HG03520 (cell line): ENCODE measurements at regions not wholly inside any gene's neighbourhood (a gene's known extent, or its start where the extent isn't known, plus 50 kb on each side); places are given as distances from the start of the nearest gene placed in this dataset.

Experiments used
- ATAC-seq: cut with Tn5 transposase; IDR thresholded peaks from one replicate; pipeline ENCODE4 v1.9.1; 2021; ENCODE audit warnings: mild to moderate bottlenecking, moderate library complexity; ENCODE audit not compliant: unreplicated experiment

- no peak for ATAC-seq
These were observed 87.3 kb upstream of the PLEKHA5 start for GRCh38 chr12:19042221-19042620.

- no peak for ATAC-seq
These were observed 85.1 kb upstream of the PLEKHA5 start for GRCh38 chr12:19044430-19044829.

GRCh38 chr12:19044891-19045290 is 84.6 kb upstream of the PLEKHA5 start:
- ATAC-seq, result no peak

DNA sequence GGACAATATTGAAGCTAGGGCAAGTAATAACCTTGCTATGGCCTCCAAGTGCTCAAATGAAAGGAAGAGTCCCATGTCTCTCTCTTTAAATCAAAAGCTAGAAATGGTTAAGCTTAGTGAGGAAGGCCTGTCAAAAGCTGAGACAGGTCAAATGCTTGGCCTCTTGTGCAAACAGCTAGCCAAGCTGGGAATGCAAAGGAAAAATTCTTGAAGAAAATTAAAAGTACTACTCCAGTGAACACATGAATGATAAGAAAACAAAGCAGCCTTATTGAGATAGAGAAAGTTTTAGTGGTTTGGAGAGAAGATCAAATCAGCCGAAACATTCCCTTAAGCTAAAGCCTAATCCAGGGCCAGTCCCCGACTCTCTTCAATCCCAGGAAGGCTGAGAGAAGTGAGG is 84.1 kb upstream of the PLEKHA5 start:
- ATAC-seq, result no peak

DNA sequence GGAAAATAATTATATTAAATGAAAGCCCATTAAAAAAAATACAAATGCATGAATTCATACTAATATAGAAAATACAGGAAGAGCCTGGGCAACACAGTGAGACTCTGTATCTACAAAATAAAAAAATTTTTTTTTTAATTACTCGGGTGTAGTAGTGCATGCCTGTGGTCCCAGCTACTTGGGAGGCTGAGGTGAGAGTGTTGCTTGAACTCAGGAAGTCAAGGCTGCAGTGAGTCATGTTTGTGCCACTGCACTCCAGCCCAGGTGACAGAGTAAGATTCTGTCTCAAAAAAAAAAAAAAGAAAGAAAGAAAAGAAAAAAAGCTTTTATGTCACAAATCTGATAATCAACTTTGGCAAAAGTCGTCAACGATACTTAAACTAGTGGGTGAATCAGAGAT is 80.6 kb upstream of the PLEKHA5 start:
- no peak for ATAC-seq

GRCh38 chr12:19052689-19053088 is 76.8 kb upstream of the PLEKHA5 start:
- no peak for ATAC-seq

GRCh38 chr12:19053218-19053617 is 76.3 kb upstream of the PLEKHA5 start:
- no peak for ATAC-seq

- ATAC-seq, result no peak
These were observed 75.5 kb upstream of the PLEKHA5 start for GRCh38 chr12:19054035-19054434.

- no peak for ATAC-seq
These were observed 73.9 kb upstream of the PLEKHA5 start for GRCh38 chr12:19055589-19055988.

DNA sequence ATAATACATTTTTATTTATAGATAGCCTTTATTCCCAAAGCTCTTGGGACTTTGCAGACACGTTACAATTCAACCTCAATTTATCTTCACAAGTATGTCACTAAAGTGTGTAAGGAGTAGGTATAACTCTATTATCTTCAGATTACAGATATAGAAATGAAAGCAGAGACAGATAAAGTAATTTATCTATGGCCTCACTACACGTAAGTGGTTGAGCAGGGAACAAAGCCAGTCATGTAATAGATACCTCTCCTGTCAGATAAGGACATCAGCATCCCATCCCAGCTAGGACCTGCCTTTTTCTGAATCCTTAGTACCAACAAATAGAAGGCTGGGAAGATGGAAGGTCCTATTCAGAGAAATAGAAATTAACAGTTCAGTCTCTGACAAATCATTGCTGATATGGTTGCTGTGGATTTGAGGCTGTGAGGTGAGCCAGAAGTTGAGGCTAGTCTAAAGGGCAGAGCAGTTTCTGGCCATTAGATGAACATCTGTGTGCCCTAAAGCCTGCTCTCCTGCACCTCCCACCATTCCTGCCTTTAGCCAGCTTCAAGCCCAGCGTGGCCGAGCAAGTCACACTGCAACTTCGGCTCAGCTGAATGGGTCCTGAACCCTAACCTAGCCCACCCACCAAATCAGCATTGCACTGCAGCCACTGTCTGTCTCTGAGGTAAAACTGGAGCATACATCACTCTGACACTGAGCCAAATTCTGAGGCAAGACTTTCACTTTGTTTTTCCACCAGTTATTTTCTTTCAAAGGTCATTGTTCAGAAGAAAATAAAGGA is 71.1 kb upstream of the PLEKHA5 start:
- ATAC-seq, result no peak

DNA sequence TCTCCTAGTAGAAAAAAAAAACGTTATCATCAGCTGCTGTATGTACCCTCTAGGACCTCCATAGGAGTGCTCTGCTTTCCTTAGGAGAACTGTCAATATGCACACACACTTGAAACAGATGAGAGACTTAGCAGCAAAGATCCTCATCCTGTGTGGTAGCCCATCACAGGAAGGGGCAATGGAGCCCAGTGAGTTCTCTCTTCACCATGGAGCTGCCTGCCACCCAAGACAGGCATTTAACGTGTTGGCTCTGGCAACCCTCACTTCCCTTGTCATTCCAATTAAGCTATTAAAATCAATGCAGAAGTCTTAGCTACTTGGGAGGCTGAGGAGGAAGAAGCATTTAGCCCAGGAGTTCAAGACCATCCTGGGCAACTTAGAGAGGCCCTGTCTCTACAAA is 64.8 kb upstream of the PLEKHA5 start:
- ATAC-seq, result no peak

- ATAC-seq, result no peak
These were observed 64.3 kb upstream of the PLEKHA5 start for GRCh38 chr12:19065223-19065622.

- ATAC-seq, result no peak
These were observed 63.7 kb upstream of the PLEKHA5 start for GRCh38 chr12:19065871-19066270.

GRCh38 chr12:19066475-19067001 is 63.0 kb upstream of the PLEKHA5 start:
- ATAC-seq, result no peak

GRCh38 chr12:19068137-19068536 is 61.4 kb upstream of the PLEKHA5 start:
- no peak for ATAC-seq

- ATAC-seq, result no peak
These were observed 59.2 kb upstream of the PLEKHA5 start for GRCh38 chr12:19070341-19070740.

DNA sequence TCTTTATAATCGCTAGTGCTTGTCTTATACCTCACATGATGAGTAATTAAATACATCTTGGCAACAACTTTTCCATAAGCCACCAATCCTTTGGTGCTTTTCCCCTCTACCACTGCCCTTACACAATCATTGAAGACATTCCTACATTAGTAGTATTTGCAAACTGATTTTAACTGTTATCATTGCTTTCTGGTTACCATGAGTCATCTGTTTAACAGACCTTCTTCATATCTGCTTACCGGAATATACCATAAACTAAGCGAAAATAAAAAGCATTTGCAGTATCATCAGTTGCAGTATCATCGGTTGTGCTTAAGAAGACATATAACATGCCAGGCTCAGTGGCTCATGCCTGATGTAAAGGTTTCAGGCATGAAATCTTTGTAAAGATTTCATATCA is 54.8 kb upstream of the PLEKHA5 start:
- no peak for ATAC-seq

DNA sequence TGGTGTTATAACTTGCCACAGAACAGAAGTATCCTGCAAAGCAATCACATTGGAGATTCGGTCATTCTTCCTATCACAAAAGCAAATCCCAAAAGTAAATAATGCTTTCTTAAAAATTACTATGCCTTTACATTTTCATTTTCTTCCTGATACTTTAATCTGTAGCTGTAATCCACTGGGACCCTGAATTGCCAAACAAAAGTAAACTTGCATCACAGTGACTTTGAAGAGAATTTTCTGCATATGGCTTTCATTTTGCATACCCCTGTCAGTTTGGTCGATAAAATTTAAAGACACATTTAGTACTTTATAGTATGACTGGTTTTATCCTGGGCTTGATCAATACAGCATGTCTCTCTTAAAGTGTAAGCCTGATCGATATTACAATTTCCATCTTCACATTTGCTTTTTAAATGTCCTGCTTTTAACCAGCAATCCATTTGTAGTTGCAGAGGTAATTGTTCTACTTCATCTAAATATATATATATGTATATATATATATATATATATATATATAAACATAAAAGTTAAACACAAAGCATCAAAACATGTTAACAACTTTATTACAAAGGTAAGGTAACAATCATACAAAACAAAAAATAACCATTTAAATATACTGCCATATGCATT is 53.7 kb upstream of the PLEKHA5 start:
- ATAC-seq, result no peak
